ENCODE measurements at regions not wholly inside any gene's neighbourhood (a gene's known extent, or its start where the extent isn't known, plus 50 kb on each side); places are given as distances from the start of the nearest gene placed in this dataset.
A peak's percentile ranks its signal among the peaks of the same experiment; 100 is the strongest.
"Not testable (repeated sequence)": the region's sequence is repeated elsewhere in the genome, so short reads cannot be mapped to it uniquely, and the experiment has no call there.

GRCh38 chr2:210376694-210377093 lies 61.7 kb upstream of the MYL1 start:
- H3K27me3 Mint-ChIP-seq: peaks cover 7 to 9% of the 10 kb centered on the region in 2 donors
- no peaks in the 10 kb centered on the region for H3K36me3 Mint-ChIP-seq
- DNase-seq (no peak), ATAC-seq (replicated peaks) (no peak)
- H3K27ac Mint-ChIP-seq: no peak overlapping the region
- H3K4me1 Mint-ChIP-seq: no peaks in the 10 kb centered on the region
- no peak overlapping the region for H3K4me3 Mint-ChIP-seq
- H3K9me3 Mint-ChIP-seq: peaks cover 2 to 7% of the 10 kb centered on the region in 2 donors

DNA sequence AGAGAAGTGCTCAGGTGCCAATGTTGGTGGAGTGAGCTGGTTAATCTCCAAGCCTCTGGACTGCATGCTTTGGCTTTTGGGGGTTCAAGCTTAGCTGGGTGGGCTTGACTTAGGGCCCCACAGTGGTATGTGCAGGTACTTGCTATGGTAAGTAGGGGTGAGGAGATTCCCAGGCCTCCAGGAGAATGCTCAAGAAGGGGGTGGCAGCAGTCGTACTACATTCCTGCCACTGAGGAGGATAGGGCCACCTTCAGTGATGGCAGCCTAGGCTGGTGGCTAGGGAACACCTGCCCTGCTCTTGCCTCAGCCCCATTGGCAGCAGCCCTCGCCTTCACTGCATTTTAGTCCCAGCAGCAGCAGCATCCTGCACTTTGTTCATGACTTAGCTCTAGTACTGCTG lies 55.6 kb upstream of the MYL1 start:
- no peak for DNase-seq
- ATAC-seq (replicated peaks): no peak
- no peaks in the 10 kb centered on the region for H3K9me3 Mint-ChIP-seq
- peaks cover 0 to 3% of the 10 kb centered on the region in 2 donors for H3K27me3 Mint-ChIP-seq
- H3K4me3 Mint-ChIP-seq: no peak overlapping the region
- no peaks in the 10 kb centered on the region for H3K4me1 Mint-ChIP-seq
- no peak overlapping the region for H3K27ac Mint-ChIP-seq
- H3K36me3 Mint-ChIP-seq: no peaks in the 10 kb centered on the region

GRCh38 chr2:210366675-210367080 lies 51.7 kb upstream of the MYL1 start:
- Mint-ChIP-seq H3K4me1 (no peaks in the 10 kb centered on the region), H3K36me3 (no peaks in the 10 kb centered on the region), H3K9me3 (no peaks in the 10 kb centered on the region), H3K27ac (no peak overlapping the region), H3K27me3 (no peaks in the 10 kb centered on the region), H3K4me3 (no peak overlapping the region)
- ATAC-seq (replicated peaks): peak in 1 of 2 donors; percentile 38
- DNase-seq: no peak

GRCh38 chr2:210365475-210365874 lies 50.5 kb upstream of the MYL1 start:
- H3K9me3 Mint-ChIP-seq; H3K27me3 Mint-ChIP-seq; H3K4me1 Mint-ChIP-seq; DNase-seq; H3K27ac Mint-ChIP-seq; H3K4me3 Mint-ChIP-seq; ATAC-seq (replicated peaks); H3K36me3 Mint-ChIP-seq: not testable (repeated sequence)
